ENCODE measurements at regions not wholly inside any gene's neighbourhood (a gene's known extent, or its start where the extent isn't known, plus 50 kb on each side); places are given as distances from the start of the nearest gene placed in this dataset.

GRCh38 chr4:17112292-17112659, 213.8 kb upstream of the LDB2 start:
- peak; percentile 58 for TF ChIP-seq CTCF (IDR thresholded peaks at IDR 0.05; ENCODE audit: extremely low read depth, missing control alignments)
- peak; percentile 11 for DNase-seq (ENCODE audit: low spot score)

GRCh38 chr4:17109126-17109525, 210.7 kb upstream of the LDB2 start:
- TF ChIP-seq CTCF (IDR thresholded peaks at IDR 0.05; ENCODE audit: extremely low read depth, missing control alignments): no peak
- no peak for DNase-seq (ENCODE audit: low spot score)

- no peak for TF ChIP-seq CTCF (IDR thresholded peaks at IDR 0.05; ENCODE audit: extremely low read depth, missing control alignments)
- no peak for DNase-seq (ENCODE audit: low spot score)
Observed at GRCh38 chr4:17103231-17103630, 204.8 kb upstream of the LDB2 start.

GRCh38 chr4:17098996-17099395, 200.6 kb upstream of the LDB2 start:
- DNase-seq (ENCODE audit: low spot score): no peak
- no peak for TF ChIP-seq CTCF (IDR thresholded peaks at IDR 0.05; ENCODE audit: extremely low read depth, missing control alignments)

GRCh38 chr4:17098401-17098800, 200.0 kb upstream of the LDB2 start:
- no peak for DNase-seq (ENCODE audit: low spot score)
- TF ChIP-seq CTCF (IDR thresholded peaks at IDR 0.05; ENCODE audit: extremely low read depth, missing control alignments): no peak

GRCh38 chr4:17097362-17097761, 198.9 kb upstream of the LDB2 start:
- no peak for DNase-seq (ENCODE audit: low spot score)

GRCh38 chr4:17096692-17097091, 198.2 kb upstream of the LDB2 start:
- TF ChIP-seq CTCF (IDR thresholded peaks at IDR 0.05; ENCODE audit: extremely low read depth, missing control alignments): no peak
- DNase-seq (ENCODE audit: low spot score): no peak

More at GRCh38 chr4:17097362-17097761, 198.9 kb upstream of the LDB2 start:
- TF ChIP-seq CTCF (IDR thresholded peaks at IDR 0.05; ENCODE audit: extremely low read depth, missing control alignments): no peak

Measured in GM20000 (cell line).